Suprapubic skin (tissue), 4 donors: ENCODE measurements at regions not wholly inside any gene's neighbourhood (a gene's known extent, or its start where the extent isn't known, plus 50 kb on each side); places are given as distances from the start of the nearest gene placed in this dataset.

Source experiments
- POLR2A ChIP-seq, 2 donors: fragments of 450-650 bp; IDR thresholded peaks; one replicate each; pipeline ENCODE4 v1.6.1; 2017; ENCODE audit warnings: antibody characterized with exemption in 2 of 2, mild to moderate bottlenecking in 2 of 2, moderate library complexity in 2 of 2
- POLR2AphosphoS5 ChIP-seq, 3 donors: sonication (generic); formaldehyde crosslinking; IDR thresholded peaks; one replicate each; pipeline ENCODE4 v1.6.1; 2017; ENCODE audit warnings: antibody characterized with exemption in 3 of 3
- TF ChIP-seq, protein P1 (sequence below), 2 donors: fragments of 200-600 bp in 1 of 2; fragments of 450-650 bp in 1 of 2; sonication (generic) in 1 of 2; IDR thresholded peaks; one replicate each; pipeline ENCODE4 v1.5.1; 2016 to 2019; ENCODE audit warnings: antibody characterized with exemption in 2 of 2, mild to moderate bottlenecking in 1 of 2, moderate library complexity in 1 of 2

DNA sequence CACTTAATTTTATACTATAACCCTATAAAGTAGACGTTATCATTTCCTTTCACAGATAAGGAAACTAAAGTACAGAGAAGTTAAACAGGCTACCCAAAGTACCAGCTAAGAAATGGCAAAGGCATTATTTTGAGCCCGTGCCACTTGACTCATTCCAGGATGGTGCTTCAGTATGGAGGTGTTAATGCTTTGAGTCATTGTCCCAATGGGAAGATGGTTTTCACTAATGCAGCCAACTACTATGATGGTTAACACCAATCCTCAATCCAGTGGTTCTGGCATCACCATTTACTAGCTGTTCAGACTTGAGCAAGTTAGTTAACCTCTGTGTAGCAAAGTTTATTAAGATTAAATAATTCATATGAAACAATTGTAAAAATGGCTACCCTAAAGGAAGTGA is 123.1 kb upstream of the SLC5A12 start:
- TF ChIP-seq, protein P1, sequence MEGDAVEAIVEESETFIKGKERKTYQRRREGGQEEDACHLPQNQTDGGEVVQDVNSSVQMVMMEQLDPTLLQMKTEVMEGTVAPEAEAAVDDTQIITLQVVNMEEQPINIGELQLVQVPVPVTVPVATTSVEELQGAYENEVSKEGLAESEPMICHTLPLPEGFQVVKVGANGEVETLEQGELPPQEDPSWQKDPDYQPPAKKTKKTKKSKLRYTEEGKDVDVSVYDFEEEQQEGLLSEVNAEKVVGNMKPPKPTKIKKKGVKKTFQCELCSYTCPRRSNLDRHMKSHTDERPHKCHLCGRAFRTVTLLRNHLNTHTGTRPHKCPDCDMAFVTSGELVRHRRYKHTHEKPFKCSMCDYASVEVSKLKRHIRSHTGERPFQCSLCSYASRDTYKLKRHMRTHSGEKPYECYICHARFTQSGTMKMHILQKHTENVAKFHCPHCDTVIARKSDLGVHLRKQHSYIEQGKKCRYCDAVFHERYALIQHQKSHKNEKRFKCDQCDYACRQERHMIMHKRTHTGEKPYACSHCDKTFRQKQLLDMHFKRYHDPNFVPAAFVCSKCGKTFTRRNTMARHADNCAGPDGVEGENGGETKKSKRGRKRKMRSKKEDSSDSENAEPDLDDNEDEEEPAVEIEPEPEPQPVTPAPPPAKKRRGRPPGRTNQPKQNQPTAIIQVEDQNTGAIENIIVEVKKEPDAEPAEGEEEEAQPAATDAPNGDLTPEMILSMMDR (IDR thresholded peaks at IDR 0.05), result no peak
- no peak for TF ChIP-seq POLR2AphosphoS5 (IDR thresholded peaks at IDR 0.05)
- TF ChIP-seq POLR2A (IDR thresholded peaks at IDR 0.05), result no peak
